ENCODE measurements at regions not wholly inside any gene's neighbourhood (a gene's known extent, or its start where the extent isn't known, plus 50 kb on each side); places are given as distances from the start of the nearest gene placed in this dataset.

GRCh38 chr4:31784558-31784957, 1064.4 kb downstream of the PCDH7 start:
- ChIA-PET CTCF (no interaction called here), POLR2A (no interaction called here)
- H3K36me3 Mint-ChIP-seq (ENCODE audit: insufficient read depth, unreplicated experiment), result no peaks in the 10 kb centered on the region
- H3K27ac Mint-ChIP-seq (ENCODE audit: unreplicated experiment), result no peak overlapping the region
- H3K4me3 Mint-ChIP-seq (ENCODE audit: unreplicated experiment), result no peak overlapping the region
- intact Hi-C loops (cut with micrococcal nuclease; ENCODE audit: unreplicated experiment), result no loop called here
- Histone ChIP-seq H3K36me3 (ENCODE audit: control insufficient read depth, insufficient read depth, low read length) (no peaks in the 10 kb centered on the region), H3K4me3 (ENCODE audit: low read depth, low read length) (no peak overlapping the region), H3K27me3 (replicated peaks; ENCODE audit: control insufficient read depth, insufficient read depth, low read length) (no peaks in the 10 kb centered on the region), H3K4me1 (no peaks in the 10 kb centered on the region), H3K9me3 (no peaks in the 10 kb centered on the region)
- DNase-seq, result no peak
- no peaks in the 10 kb centered on the region for H3K4me1 Mint-ChIP-seq (ENCODE audit: low read depth, unreplicated experiment)
- no TSS peak for BruUV-seq (replicated peaks)
- H3K9me3 Mint-ChIP-seq (ENCODE audit: unreplicated experiment), result no peaks in the 10 kb centered on the region
- H3K27me3 Mint-ChIP-seq (ENCODE audit: insufficient read depth, unreplicated experiment), result peaks cover 3% of the 10 kb centered on the region
- no peak for TF ChIP-seq CTCF (IDR thresholded peaks at IDR 0.05; ENCODE audit: insufficient read depth in 1 of 2, low read depth in 1 of 2, low read length in 1 of 2, severe bottlenecking in 1 of 2, unreplicated experiment in 1 of 2)

DNA sequence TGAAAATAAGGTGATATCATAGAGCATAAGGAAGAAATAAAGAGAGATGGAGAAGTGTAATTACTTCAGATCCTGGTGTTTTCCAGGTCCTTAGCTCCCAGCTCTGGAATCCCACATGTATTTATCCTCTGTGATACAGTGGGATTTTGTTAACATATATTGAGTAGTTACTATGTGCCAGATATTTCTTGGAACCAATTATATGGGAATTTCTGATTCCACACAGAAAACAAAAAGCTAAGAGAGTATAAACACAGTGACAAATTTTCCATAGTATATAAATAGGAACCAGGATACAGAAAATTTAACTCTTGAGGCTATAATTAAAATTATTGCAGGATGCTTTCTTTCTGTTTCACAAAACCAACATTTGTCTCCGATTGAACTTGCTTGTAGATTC, 1067.5 kb downstream of the PCDH7 start:
- Histone ChIP-seq H3K9me3 (no peaks in the 10 kb centered on the region), H3K4me1 (no peaks in the 10 kb centered on the region), H3K27me3 (replicated peaks; ENCODE audit: control insufficient read depth, insufficient read depth, low read length) (no peaks in the 10 kb centered on the region), H3K36me3 (ENCODE audit: control insufficient read depth, insufficient read depth, low read length) (no peaks in the 10 kb centered on the region), H3K4me3 (ENCODE audit: low read depth, low read length) (no peak overlapping the region)
- H3K36me3 Mint-ChIP-seq (ENCODE audit: insufficient read depth, unreplicated experiment), result no peaks in the 10 kb centered on the region
- H3K9me3 Mint-ChIP-seq (ENCODE audit: unreplicated experiment), result no peaks in the 10 kb centered on the region
- intact Hi-C loops (cut with micrococcal nuclease; ENCODE audit: unreplicated experiment), result loop anchor here (5.0 kb wide), 1 partner anchor 685 kb away; no protein-coding TSS in a partner anchor
- ChIA-PET CTCF (no interaction called here), POLR2A (no interaction called here)
- no peak overlapping the region for H3K4me3 Mint-ChIP-seq (ENCODE audit: unreplicated experiment)
- no peak overlapping the region for H3K27ac Mint-ChIP-seq (ENCODE audit: unreplicated experiment)
- peaks cover 3% of the 10 kb centered on the region for H3K27me3 Mint-ChIP-seq (ENCODE audit: insufficient read depth, unreplicated experiment)
- TF ChIP-seq CTCF (IDR thresholded peaks at IDR 0.05; ENCODE audit: insufficient read depth in 1 of 2, low read depth in 1 of 2, low read length in 1 of 2, severe bottlenecking in 1 of 2, unreplicated experiment in 1 of 2), result no peak
- no peaks in the 10 kb centered on the region for H3K4me1 Mint-ChIP-seq (ENCODE audit: low read depth, unreplicated experiment)
- DNase-seq, result no peak
- no TSS peak for BruUV-seq (replicated peaks)

GRCh38 chr4:31788676-31789075, 1068.5 kb downstream of the PCDH7 start:
- no peaks in the 10 kb centered on the region for H3K4me1 Mint-ChIP-seq (ENCODE audit: low read depth, unreplicated experiment)
- H3K27me3 Mint-ChIP-seq (ENCODE audit: insufficient read depth, unreplicated experiment), result peaks cover 3% of the 10 kb centered on the region
- no peaks in the 10 kb centered on the region for H3K36me3 Mint-ChIP-seq (ENCODE audit: insufficient read depth, unreplicated experiment)
- no peak overlapping the region for H3K4me3 Mint-ChIP-seq (ENCODE audit: unreplicated experiment)
- H3K4me1 ChIP-seq, result no peaks in the 10 kb centered on the region
- H3K27me3 ChIP-seq (replicated peaks; ENCODE audit: control insufficient read depth, insufficient read depth, low read length), result no peaks in the 10 kb centered on the region
- H3K27ac Mint-ChIP-seq (ENCODE audit: unreplicated experiment), result no peak overlapping the region
- no TSS peak for BruUV-seq (replicated peaks)
- ChIA-PET POLR2A (no interaction called here), CTCF (no interaction called here)
- no peak for TF ChIP-seq CTCF (IDR thresholded peaks at IDR 0.05; ENCODE audit: insufficient read depth in 1 of 2, low read depth in 1 of 2, low read length in 1 of 2, severe bottlenecking in 1 of 2, unreplicated experiment in 1 of 2)
- H3K36me3 ChIP-seq (ENCODE audit: control insufficient read depth, insufficient read depth, low read length), result no peaks in the 10 kb centered on the region
- H3K9me3 ChIP-seq, result no peaks in the 10 kb centered on the region
- no peak overlapping the region for H3K4me3 ChIP-seq (ENCODE audit: low read depth, low read length)
- intact Hi-C loops (cut with micrococcal nuclease; ENCODE audit: unreplicated experiment), result loop anchor here (5.0 kb wide), 1 partner anchor 686 kb away; no protein-coding TSS in a partner anchor
- DNase-seq, result no peak
- H3K9me3 Mint-ChIP-seq (ENCODE audit: unreplicated experiment), result no peaks in the 10 kb centered on the region

Data from Caco-2 (cell line).